PC-9 (cell line): ENCODE measurements at regions not wholly inside any gene's neighbourhood (a gene's known extent, or its start where the extent isn't known, plus 50 kb on each side); places are given as distances from the start of the nearest gene placed in this dataset.
"Not testable (repeated sequence)": the region's sequence is repeated elsewhere in the genome, so short reads cannot be mapped to it uniquely, and the experiment has no call there.

ENCODE experiments used
- BruUV-seq: library from RNA; stranded (reverse); fragments of 400-500 nt; replicated peaks from 2 replicates; lab custom pipeline; 2021; lab: Mats Ljungman, UMichigan
- CTCF ChIA-PET: fragments of 300-600 bp; sonication (Branson Sonifier 250); formaldehyde crosslinking; loops from one replicate; lab custom pipeline; 2022; ENCODE audit warnings: antibody characterized with exemption; lab: Charles Lee
- POLR2A ChIA-PET: fragments of 300-600 bp; sonication (Branson Sonifier 250); formaldehyde crosslinking; loops from one replicate; lab custom pipeline; 2022; ENCODE audit warnings: antibody characterized with exemption; ENCODE audit not compliant: unreplicated experiment; lab: Charles Lee
- DNase-seq, 2 experiments: peaks; one replicate each; pipeline versions ENCODE4 v3.0.0 to v3.0.0-alpha.2; 2015 to 2022; ENCODE audit warnings: mixed read lengths in 1 of 2
- H2AFZ ChIP-seq: fragments of 200-600 bp; sonication (generic); 2 replicates; pipeline ENCODE4 v1.8.1; 2017; ENCODE audit warnings: antibody characterized with exemption
- H3F3A ChIP-seq: fragments of 200-600 bp; sonication (generic); 2 replicates; pipeline ENCODE4 v1.8.1; 2017; ENCODE audit warnings: antibody characterized with exemption, mild to moderate bottlenecking, low read depth; ENCODE audit not compliant: insufficient read depth
- H3K27ac ChIP-seq: fragments of 200-600 bp; sonication (generic); 2 replicates; pipeline ENCODE4 v1.6.1; 2016; ENCODE audit warnings: mixed run types
- H3K27me3 ChIP-seq: fragments of 200-600 bp; sonication (generic); 2 replicates; pipeline ENCODE4 v1.6.1; 2016; ENCODE audit warnings: low read depth, mixed run types; ENCODE audit not compliant: insufficient read depth
- H3K36me3 ChIP-seq: fragments of 200-600 bp; sonication (generic); 2 replicates; pipeline ENCODE4 v1.6.1; 2016; ENCODE audit warnings: low read depth, mixed run types
- H3K4me1 ChIP-seq: fragments of 200-600 bp; sonication (generic); replicated peaks from 2 replicates; pipeline ENCODE4 v1.6.1; 2016; ENCODE audit warnings: mixed run types; ENCODE audit not compliant: insufficient read depth
- H3K4me2 ChIP-seq: fragments of 200-600 bp; sonication (generic); 2 replicates; pipeline ENCODE4 v1.6.1; 2017; ENCODE audit warnings: mixed run types
- H3K4me3 ChIP-seq: fragments of 200-600 bp; sonication (generic); 2 replicates; pipeline ENCODE4 v1.6.1; 2016; ENCODE audit warnings: mixed run types
- H3K79me2 ChIP-seq: fragments of 200-600 bp; sonication (generic); 2 replicates; pipeline ENCODE4 v1.6.1; 2017; ENCODE audit warnings: low read depth, mixed run types
- H3K9me2 ChIP-seq: fragments of 200-600 bp; sonication (generic); 2 replicates; pipeline ENCODE4 v1.8.1; 2017; ENCODE audit warnings: mild to moderate bottlenecking; ENCODE audit not compliant: insufficient read depth
- H3K9me3 ChIP-seq: fragments of 200-600 bp; sonication (generic); 2 replicates; pipeline ENCODE4 v1.8.1; 2016; ENCODE audit warnings: low read depth; ENCODE audit not compliant: insufficient read depth
- H4K20me1 ChIP-seq: fragments of 200-600 bp; sonication (generic); 2 replicates; pipeline ENCODE4 v1.8.1; 2017; ENCODE audit not compliant: insufficient read depth
- EZH2 ChIP-seq: fragments of 200-600 bp; sonication (generic); IDR thresholded peaks from 2 replicates; pipeline ENCODE4 v1.8.0; 2017; ENCODE audit warnings: antibody characterized with exemption, low read depth
- intact Hi-C: fragments of 100-400 bp; cut with micrococcal nuclease; formaldehyde crosslinking; loops from one replicate; pipeline ENCODE4 v1.10.0; 2022; ENCODE audit not compliant: unreplicated experiment
- TF ChIP-seq, protein P1 (sequence below): fragments of 200-600 bp; sonication (generic); conservative IDR thresholded peaks from 2 replicates; pipeline ENCODE4 v1.6.1; 2017; ENCODE audit warnings: mixed run types, antibody characterized with exemption, mild to moderate bottlenecking, moderate library complexity

DNA sequence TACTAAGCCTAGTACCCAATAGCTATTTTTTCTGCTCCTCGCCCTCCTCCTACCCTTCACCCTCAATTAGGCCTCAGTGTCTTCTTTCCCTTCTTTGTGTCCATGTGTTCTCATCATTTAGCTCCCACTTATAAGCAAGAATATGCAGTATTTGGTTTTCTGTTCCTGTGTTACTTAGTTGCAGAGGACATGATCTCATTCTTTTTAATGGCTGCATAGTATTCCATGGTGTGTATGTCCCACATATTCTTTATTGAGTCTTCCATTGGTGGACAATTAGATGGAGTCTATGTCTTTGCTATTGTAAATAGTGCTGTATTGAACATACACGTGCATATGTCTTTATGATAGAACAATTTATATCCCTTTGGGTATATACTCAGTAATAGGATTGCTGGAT is 106.9 kb upstream of the NR5A2 start:
- Histone ChIP-seq H3K79me2 (no peaks in the 10 kb centered on the region), H3K36me3 (no peaks in the 10 kb centered on the region), H3K9me3 (no peaks in the 10 kb centered on the region), H3K4me2 (no peak overlapping the region), H3K27ac (no peak overlapping the region), H3K27me3 (no peaks in the 10 kb centered on the region), H3K4me3 (no peak overlapping the region), H3F3A (no peaks in the 10 kb centered on the region), H3K4me1 (peaks cover 10% of the 10 kb centered on the region), H3K9me2 (no peaks in the 10 kb centered on the region), H4K20me1 (no peaks in the 10 kb centered on the region), H2AFZ (no peak overlapping the region)
- intact Hi-C loops = loop anchor here (10.0 kb wide), 1 partner anchor 74 kb away; no protein-coding TSS in a partner anchor
- BruUV-seq = no TSS peak
- CTCF ChIA-PET = no interaction called here
- no peak for TF ChIP-seq EZH2
- TF ChIP-seq, protein P1, sequence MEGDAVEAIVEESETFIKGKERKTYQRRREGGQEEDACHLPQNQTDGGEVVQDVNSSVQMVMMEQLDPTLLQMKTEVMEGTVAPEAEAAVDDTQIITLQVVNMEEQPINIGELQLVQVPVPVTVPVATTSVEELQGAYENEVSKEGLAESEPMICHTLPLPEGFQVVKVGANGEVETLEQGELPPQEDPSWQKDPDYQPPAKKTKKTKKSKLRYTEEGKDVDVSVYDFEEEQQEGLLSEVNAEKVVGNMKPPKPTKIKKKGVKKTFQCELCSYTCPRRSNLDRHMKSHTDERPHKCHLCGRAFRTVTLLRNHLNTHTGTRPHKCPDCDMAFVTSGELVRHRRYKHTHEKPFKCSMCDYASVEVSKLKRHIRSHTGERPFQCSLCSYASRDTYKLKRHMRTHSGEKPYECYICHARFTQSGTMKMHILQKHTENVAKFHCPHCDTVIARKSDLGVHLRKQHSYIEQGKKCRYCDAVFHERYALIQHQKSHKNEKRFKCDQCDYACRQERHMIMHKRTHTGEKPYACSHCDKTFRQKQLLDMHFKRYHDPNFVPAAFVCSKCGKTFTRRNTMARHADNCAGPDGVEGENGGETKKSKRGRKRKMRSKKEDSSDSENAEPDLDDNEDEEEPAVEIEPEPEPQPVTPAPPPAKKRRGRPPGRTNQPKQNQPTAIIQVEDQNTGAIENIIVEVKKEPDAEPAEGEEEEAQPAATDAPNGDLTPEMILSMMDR = no peak
- POLR2A ChIA-PET = no interaction called here
- no peak for DNase-seq

- CTCF ChIA-PET = no interaction called here
- BruUV-seq = no TSS peak
- intact Hi-C loops = loop anchor here (10.0 kb wide), 1 partner anchor 65 kb away; no protein-coding TSS in a partner anchor
- H3K36me3 ChIP-seq = no peaks in the 10 kb centered on the region
- no peaks in the 10 kb centered on the region for H3K9me3 ChIP-seq
- no peaks in the 10 kb centered on the region for H3K79me2 ChIP-seq
- no peaks in the 10 kb centered on the region for H3F3A ChIP-seq
- no peak overlapping the region for H3K27ac ChIP-seq
- no peaks in the 10 kb centered on the region for H3K4me1 ChIP-seq
- no peak overlapping the region for H3K4me3 ChIP-seq
- POLR2A ChIA-PET = no interaction called here
- no peaks in the 10 kb centered on the region for H4K20me1 ChIP-seq
- DNase-seq = no peak
- no peak for TF ChIP-seq EZH2
- TF ChIP-seq, protein P1 = no peak
- no peaks in the 10 kb centered on the region for H3K9me2 ChIP-seq
- no peaks in the 10 kb centered on the region for H3K27me3 ChIP-seq
- H2AFZ ChIP-seq = no peak overlapping the region
- H3K4me2 ChIP-seq = no peak overlapping the region
Observed at GRCh38 chr1:199929556-199929955, 98.0 kb upstream of the NR5A2 start.

DNA sequence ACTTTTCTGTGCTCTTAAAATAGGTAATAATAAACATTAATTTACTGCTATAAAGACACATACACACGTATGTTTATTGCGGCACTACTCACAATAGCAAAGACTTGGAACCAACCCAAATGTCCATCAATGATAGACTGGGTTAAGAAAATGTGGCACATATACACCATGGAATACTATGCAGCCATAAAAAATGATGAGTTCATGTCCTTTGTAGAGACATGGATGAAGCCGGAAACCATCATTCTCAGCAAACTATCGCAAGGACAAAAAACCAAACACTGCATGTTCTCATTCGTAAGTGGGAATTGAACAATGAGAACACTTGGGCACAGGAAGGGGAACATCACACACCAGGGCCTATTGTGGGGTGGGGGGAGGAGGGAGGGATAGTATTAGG is 97.4 kb upstream of the NR5A2 start:
- H3K79me2 ChIP-seq, H3K36me3 ChIP-seq, CTCF ChIA-PET, H3K27me3 ChIP-seq, intact Hi-C loops, H3F3A ChIP-seq, BruUV-seq, H3K4me3 ChIP-seq, H4K20me1 ChIP-seq, H3K9me3 ChIP-seq, H3K9me2 ChIP-seq, H2AFZ ChIP-seq, H3K27ac ChIP-seq, DNase-seq, H3K4me1 ChIP-seq, H3K4me2 ChIP-seq, POLR2A ChIA-PET: not testable (repeated sequence)

DNA sequence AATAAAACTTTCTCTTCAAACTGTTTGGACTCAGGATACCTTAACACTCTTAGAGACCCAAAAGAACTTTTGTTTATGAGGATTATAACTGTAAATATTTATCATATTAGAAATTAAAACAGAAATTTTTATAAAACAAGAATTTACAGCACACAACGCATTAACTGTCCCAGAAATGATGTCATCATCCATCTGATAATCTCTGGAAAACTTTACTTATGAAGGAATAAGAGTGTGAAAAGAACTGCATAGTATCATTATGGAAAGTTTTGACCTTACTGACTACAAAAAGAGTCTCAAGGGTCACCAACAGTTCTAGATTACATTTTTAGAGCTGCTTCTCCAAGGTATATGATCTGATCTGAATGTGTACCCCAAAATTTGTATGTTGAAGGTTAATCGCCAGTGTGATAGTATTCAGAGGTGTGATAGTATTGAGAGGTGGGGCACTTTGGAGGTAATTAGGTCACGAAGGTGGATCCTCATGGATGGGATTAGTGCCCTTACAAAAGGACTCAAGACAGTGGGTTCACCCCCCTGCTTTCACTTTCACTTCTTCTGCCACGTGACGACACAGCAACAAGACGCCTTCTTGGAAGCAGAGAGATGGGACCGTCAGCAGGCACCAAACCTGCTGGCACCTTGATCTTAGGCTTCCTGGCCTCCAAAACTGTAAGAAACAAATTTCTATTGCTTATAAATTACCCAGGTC is 95.7 kb upstream of the NR5A2 start:
- intact Hi-C loops = no loop called here
- Histone ChIP-seq H3F3A (no peaks in the 10 kb centered on the region), H3K36me3 (no peaks in the 10 kb centered on the region), H4K20me1 (no peaks in the 10 kb centered on the region), H3K4me2 (no peak overlapping the region), H3K9me2 (no peaks in the 10 kb centered on the region), H3K4me1 (no peaks in the 10 kb centered on the region), H3K4me3 (no peak overlapping the region), H3K79me2 (no peaks in the 10 kb centered on the region), H2AFZ (no peak overlapping the region), H3K27ac (no peak overlapping the region), H3K9me3 (no peaks in the 10 kb centered on the region), H3K27me3 (no peaks in the 10 kb centered on the region)
- ChIA-PET CTCF (no interaction called here), POLR2A (interaction anchor here (0.7 kb wide), 1 partner anchor 1231 kb away, joined by 3 read pairs; no protein-coding TSS in a partner anchor)
- no peak for TF ChIP-seq EZH2
- TF ChIP-seq, protein P1 = no peak
- no TSS peak for BruUV-seq
- no peak for DNase-seq
